Mesenchymal stem cell (in vitro differentiated cells and primary cell): ENCODE measurements at regions not wholly inside any gene's neighbourhood (a gene's known extent, or its start where the extent isn't known, plus 50 kb on each side); places are given as distances from the start of the nearest gene placed in this dataset.

ENCODE experiments used
- DNase-seq: peaks from one replicate; pipeline ENCODE4 v3.0.0-alpha.2; 2013
- H2AFZ ChIP-seq: one replicate; pipeline ENCODE4 v1.6.1; 2013; ENCODE audit warnings: low read depth, mild to moderate bottlenecking, control low read depth, inconsistent platforms, low read length, moderate library complexity
- H2AK5ac ChIP-seq: 2 replicates; pipeline ENCODE4 v1.6.1; 2013; ENCODE audit warnings: low read length, moderate library complexity, mild to moderate bottlenecking, inconsistent platforms; ENCODE audit not compliant: severe bottlenecking
- H2BK120ac ChIP-seq: one replicate; pipeline ENCODE4 v1.6.1; 2013; ENCODE audit warnings: low read depth, mild to moderate bottlenecking, inconsistent platforms, low read length, moderate library complexity
- H2BK12ac ChIP-seq, 2 experiments: one replicate each; pipeline ENCODE4 v1.6.1; 2013; ENCODE audit warnings: inconsistent platforms in 2 of 2, low read length in 2 of 2, mild to moderate bottlenecking in 2 of 2, moderate library complexity in 2 of 2, control low read depth in 1 of 2
- H2BK15ac ChIP-seq: one replicate; pipeline ENCODE4 v1.6.1; 2013; ENCODE audit warnings: mild to moderate bottlenecking, low read depth, inconsistent platforms; ENCODE audit not compliant: poor library complexity, severe bottlenecking
- H2BK5ac ChIP-seq: 2 replicates; pipeline ENCODE4 v1.6.1; 2013; ENCODE audit warnings: low read depth, mild to moderate bottlenecking, low read length, control low read depth, inconsistent platforms; ENCODE audit not compliant: poor library complexity, severe bottlenecking
- H3K14ac ChIP-seq, 2 experiments: one replicate each; pipeline ENCODE4 v1.6.1; 2013; ENCODE audit warnings: inconsistent platforms in 2 of 2, low read length in 2 of 2, control low read depth in 1 of 2, mild to moderate bottlenecking in 1 of 2, moderate library complexity in 1 of 2
- H3K18ac ChIP-seq, 2 experiments: one replicate each; pipeline ENCODE4 v1.6.1; 2013; ENCODE audit warnings: inconsistent platforms in 2 of 2, low read length in 2 of 2, control low read depth in 1 of 2, low read depth in 1 of 2, mild to moderate bottlenecking in 1 of 2
- H3K23ac ChIP-seq, 2 experiments: one replicate each; pipeline ENCODE4 v1.6.1; 2013; ENCODE audit warnings: inconsistent platforms in 2 of 2, low read length in 2 of 2, mild to moderate bottlenecking in 2 of 2, moderate library complexity in 2 of 2, control low read depth in 1 of 2
- H3K27ac ChIP-seq: 2 replicates; pipeline ENCODE4 v1.5.1; 2013; ENCODE audit warnings: mild to moderate bottlenecking, moderate library complexity, low read length, control low read depth, inconsistent platforms; ENCODE audit not compliant: poor library complexity, severe bottlenecking
- H3K27me3 ChIP-seq, 2 experiments: 2 replicates each; pipeline versions ENCODE4 v1.6.1 to v1.7.0; 2013; ENCODE audit warnings: low read length in 2 of 2, mild to moderate bottlenecking in 2 of 2, moderate library complexity in 2 of 2, control low read depth in 1 of 2, inconsistent platforms in 1 of 2; ENCODE audit not compliant: control insufficient read depth in 1 of 2, insufficient read depth in 1 of 2
- H3K36me3 ChIP-seq, 2 experiments: 2 replicates each; pipeline versions ENCODE4 v1.6.1 to v1.7.0; 2013; ENCODE audit warnings: low read length in 2 of 2, control low read depth in 1 of 2, inconsistent platforms in 1 of 2, low read depth in 1 of 2, mild to moderate bottlenecking in 1 of 2; ENCODE audit not compliant: insufficient read depth in 2 of 2, control insufficient read depth in 1 of 2
- H3K4ac ChIP-seq, 2 experiments: one replicate each; pipeline ENCODE4 v1.6.1; 2013; ENCODE audit warnings: inconsistent platforms in 2 of 2, low read length in 2 of 2, mild to moderate bottlenecking in 2 of 2, moderate library complexity in 2 of 2, control low read depth in 1 of 2, low read depth in 1 of 2
- H3K4me1 ChIP-seq: 2 replicates; pipeline ENCODE4 v1.6.1; 2013; ENCODE audit warnings: low read depth, low read length, control low read depth; ENCODE audit not compliant: control insufficient read depth, insufficient read depth
- H3K4me2 ChIP-seq: 2 replicates; pipeline ENCODE4 v1.6.1; 2013; ENCODE audit warnings: low read length, mild to moderate bottlenecking, inconsistent platforms; ENCODE audit not compliant: poor library complexity, severe bottlenecking
- H3K4me3 ChIP-seq, 2 experiments: 2 replicates each; pipeline versions ENCODE4 v1.5.1 to v1.7.0; 2013; ENCODE audit warnings: low read length in 2 of 2, mild to moderate bottlenecking in 2 of 2, control low read depth in 1 of 2, low read depth in 1 of 2; ENCODE audit not compliant: insufficient read depth in 1 of 2
- H3K79me1 ChIP-seq: replicated peaks from 2 replicates; pipeline ENCODE4 v1.6.1; 2013; ENCODE audit warnings: mild to moderate bottlenecking, control low read depth, low read length, inconsistent platforms; ENCODE audit not compliant: poor library complexity, severe bottlenecking
- H3K9ac ChIP-seq: 2 replicates; pipeline ENCODE4 v1.7.0; 2013; ENCODE audit warnings: mild to moderate bottlenecking, low read length, moderate library complexity
- H3K9me3 ChIP-seq: 2 replicates; pipeline ENCODE4 v1.7.0; 2013; ENCODE audit warnings: mild to moderate bottlenecking, low read length; ENCODE audit not compliant: control insufficient read depth
- H4K8ac ChIP-seq: one replicate; pipeline ENCODE4 v1.6.1; 2013; ENCODE audit warnings: inconsistent platforms, mild to moderate bottlenecking, low read length, moderate library complexity
- H4K91ac ChIP-seq: one replicate; pipeline ENCODE4 v1.6.1; 2013; ENCODE audit warnings: mild to moderate bottlenecking, low read length, inconsistent platforms
- WGBS: methylation state at CpG from one replicate; pipeline ENCODE4 v1.1.7; 2013; ENCODE audit warnings: mixed read lengths; 5-methylcytosine and 5-hydroxymethylcytosine counted together

GRCh38 chr11:43548916-43549315 is 131.6 kb upstream of the HSD17B12 start:
- no peak overlapping the region for H2AK5ac ChIP-seq
- no peak overlapping the region for H2BK15ac ChIP-seq
- no peak overlapping the region for H3K4me2 ChIP-seq
- no peak overlapping the region for H3K23ac ChIP-seq
- H3K14ac ChIP-seq = no peak overlapping the region
- DNase-seq = no peak
- no peak overlapping the region for H3K9ac ChIP-seq
- WGBS = 98% methylated on average over 3 of the region's 4 CpGs
- no peak overlapping the region for H4K91ac ChIP-seq
- no peak overlapping the region for H3K4me3 ChIP-seq
- no peak overlapping the region for H3K27ac ChIP-seq
- peaks cover 6% of the 10 kb centered on the region for H3K4me1 ChIP-seq
- H3K36me3 ChIP-seq = no peaks in the 10 kb centered on the region
- no peak overlapping the region for H2BK5ac ChIP-seq
- H2BK120ac ChIP-seq = no peak overlapping the region
- H3K4ac ChIP-seq = no peak overlapping the region
- H3K79me1 ChIP-seq = no peaks in the 10 kb centered on the region
- H3K18ac ChIP-seq = no peak overlapping the region
- no peak overlapping the region for H4K8ac ChIP-seq
- H3K9me3 ChIP-seq = no peaks in the 10 kb centered on the region
- H3K27me3 ChIP-seq = peaks cover 70 to 79% of the 10 kb centered on the region in 2 experiments
- H2AFZ ChIP-seq = no peak overlapping the region
- H2BK12ac ChIP-seq = no peak overlapping the region

- no peak overlapping the region for H4K91ac ChIP-seq
- H2BK15ac ChIP-seq = no peak overlapping the region
- H2BK5ac ChIP-seq = no peak overlapping the region
- no peak overlapping the region for H2BK12ac ChIP-seq
- H2AK5ac ChIP-seq = no peak overlapping the region
- no peak overlapping the region for H3K14ac ChIP-seq
- no peak for DNase-seq
- peaks cover 6% of the 10 kb centered on the region for H3K4me1 ChIP-seq
- no peak overlapping the region for H3K18ac ChIP-seq
- no peak overlapping the region for H2AFZ ChIP-seq
- no peaks in the 10 kb centered on the region for H3K36me3 ChIP-seq
- H3K4me2 ChIP-seq = no peak overlapping the region
- H3K27ac ChIP-seq = no peak overlapping the region
- H3K23ac ChIP-seq = no peak overlapping the region
- H4K8ac ChIP-seq = no peak overlapping the region
- no peak overlapping the region for H3K4ac ChIP-seq
- no peak overlapping the region for H2BK120ac ChIP-seq
- no peak overlapping the region for H3K4me3 ChIP-seq
- peaks cover 75 to 86% of the 10 kb centered on the region in 2 experiments for H3K27me3 ChIP-seq
- H3K9me3 ChIP-seq = no peaks in the 10 kb centered on the region
- no peak overlapping the region for H3K9ac ChIP-seq
- H3K79me1 ChIP-seq = no peaks in the 10 kb centered on the region
- 57% methylated on average over 6 of the region's 6 CpGs for WGBS
Measured at GRCh38 chr11:43549624-43550023, 130.9 kb upstream of the HSD17B12 start.

- Histone ChIP-seq H2BK15ac (no peak overlapping the region), H3K36me3 (no peaks in the 10 kb centered on the region), H3K27me3 (peaks cover 74 to 87% of the 10 kb centered on the region in 2 experiments), H3K18ac (no peak overlapping the region), H3K4me3 (no peak overlapping the region), H3K4me2 (no peak overlapping the region), H2AFZ (no peak overlapping the region), H2BK12ac (no peak overlapping the region), H4K8ac (no peak overlapping the region), H2AK5ac (no peak overlapping the region), H3K14ac (no peak overlapping the region), H2BK120ac (no peak overlapping the region), H3K4ac (no peak overlapping the region), H3K79me1 (no peaks in the 10 kb centered on the region), H3K27ac (no peak overlapping the region), H4K91ac (no peak overlapping the region), H3K9me3 (no peaks in the 10 kb centered on the region), H3K4me1 (peaks cover 6% of the 10 kb centered on the region), H3K23ac (no peak overlapping the region), H3K9ac (no peak overlapping the region), H2BK5ac (no peak overlapping the region)
- DNase-seq = no peak
- WGBS = 90% methylated on average over 4 of the region's 4 CpGs
Measured at GRCh38 chr11:43550714-43551113, 129.8 kb upstream of the HSD17B12 start.

GRCh38 chr11:43554148-43554473 is 126.4 kb upstream of the HSD17B12 start:
- Histone ChIP-seq H3K4me1 (no peaks in the 10 kb centered on the region), H2BK12ac (no peak overlapping the region), H4K91ac (no peak overlapping the region), H2AK5ac (no peak overlapping the region), H3K14ac (no peak overlapping the region), H4K8ac (no peak overlapping the region), H3K18ac (no peak overlapping the region), H2BK5ac (no peak overlapping the region), H2BK15ac (no peak overlapping the region), H3K9ac (no peak overlapping the region), H3K4me2 (no peak overlapping the region), H3K27me3 (peaks cover 80 to 92% of the 10 kb centered on the region in 2 experiments), H2AFZ (no peak overlapping the region), H3K27ac (no peak overlapping the region), H2BK120ac (no peak overlapping the region), H3K79me1 (no peaks in the 10 kb centered on the region), H3K9me3 (no peaks in the 10 kb centered on the region), H3K4ac (no peak overlapping the region), H3K4me3 (no peak overlapping the region), H3K23ac (no peak overlapping the region), H3K36me3 (no peaks in the 10 kb centered on the region)
- DNase-seq = no peak
- WGBS = 79% methylated on average over 3 of the region's 6 CpGs
